Endothelial cell (in vitro differentiated cells): ENCODE measurements at regions not wholly inside any gene's neighbourhood (a gene's known extent, or its start where the extent isn't known, plus 50 kb on each side); places are given as distances from the start of the nearest gene placed in this dataset.

Experiments used
- DNase-seq: peaks from one replicate; pipeline ENCODE4 v3.0.0; 2021; ENCODE audit warnings: low spot score
- H3K27ac Mint-ChIP-seq: one replicate; pipeline ENCODE4 v1.8.0; 2021; ENCODE audit warnings: mixed read lengths, inconsistent platforms; ENCODE audit not compliant: unreplicated experiment
- H3K27me3 Mint-ChIP-seq: one replicate; pipeline ENCODE4 v1.8.0; 2021; ENCODE audit warnings: mild to moderate bottlenecking, moderate library complexity, mixed read lengths, inconsistent platforms; ENCODE audit not compliant: unreplicated experiment
- H3K36me3 Mint-ChIP-seq: one replicate; pipeline ENCODE4 v1.8.0; 2021; ENCODE audit warnings: mild to moderate bottlenecking, low read depth, mixed read lengths, inconsistent platforms; ENCODE audit not compliant: unreplicated experiment
- H3K4me1 Mint-ChIP-seq: one replicate; pipeline ENCODE4 v1.8.0; 2021; ENCODE audit warnings: mild to moderate bottlenecking, mixed read lengths, inconsistent platforms; ENCODE audit not compliant: unreplicated experiment
- H3K4me3 Mint-ChIP-seq: one replicate; pipeline ENCODE4 v1.8.0; 2021; ENCODE audit warnings: mild to moderate bottlenecking, mixed read lengths, inconsistent platforms; ENCODE audit not compliant: unreplicated experiment
- H3K9me3 Mint-ChIP-seq: one replicate; pipeline ENCODE4 v1.8.0; 2021; ENCODE audit warnings: mixed read lengths, inconsistent platforms; ENCODE audit not compliant: unreplicated experiment
- CTCF ChIP-seq: fragments of 200-600 bp; sonication (generic); IDR thresholded peaks from one replicate; pipeline ENCODE4 v1.5.0; 2021; ENCODE audit warnings: antibody characterized with exemption; ENCODE audit not compliant: unreplicated experiment

- H3K27me3 Mint-ChIP-seq, result no peaks in the 10 kb centered on the region
- DNase-seq, result no peak
- no peaks in the 10 kb centered on the region for H3K36me3 Mint-ChIP-seq
Measured at GRCh38 chr7:54701982-54702381, 57.0 kb downstream of the SEC61G start.

GRCh38 chr7:54699715-54700114 is 59.3 kb downstream of the SEC61G start:
- Mint-ChIP-seq H3K27me3 (no peaks in the 10 kb centered on the region), H3K4me3 (no peak overlapping the region), H3K9me3 (no peaks in the 10 kb centered on the region), H3K27ac (no peak overlapping the region), H3K4me1 (no peaks in the 10 kb centered on the region), H3K36me3 (no peaks in the 10 kb centered on the region)
- DNase-seq, result no peak
- TF ChIP-seq CTCF, result no peak

More at GRCh38 chr7:54701982-54702381, 57.0 kb downstream of the SEC61G start:
- no peak for TF ChIP-seq CTCF
- H3K9me3 Mint-ChIP-seq, result no peaks in the 10 kb centered on the region
- no peak overlapping the region for H3K4me3 Mint-ChIP-seq
- no peaks in the 10 kb centered on the region for H3K4me1 Mint-ChIP-seq
- H3K27ac Mint-ChIP-seq, result no peak overlapping the region

- Mint-ChIP-seq H3K36me3 (no peaks in the 10 kb centered on the region), H3K4me3 (no peak overlapping the region), H3K4me1 (no peaks in the 10 kb centered on the region), H3K27me3 (no peaks in the 10 kb centered on the region), H3K27ac (no peak overlapping the region), H3K9me3 (no peaks in the 10 kb centered on the region)
- DNase-seq, result no peak
- no peak for TF ChIP-seq CTCF
Measured at GRCh38 chr7:54697659-54698186, 61.3 kb downstream of the SEC61G start.

DNA sequence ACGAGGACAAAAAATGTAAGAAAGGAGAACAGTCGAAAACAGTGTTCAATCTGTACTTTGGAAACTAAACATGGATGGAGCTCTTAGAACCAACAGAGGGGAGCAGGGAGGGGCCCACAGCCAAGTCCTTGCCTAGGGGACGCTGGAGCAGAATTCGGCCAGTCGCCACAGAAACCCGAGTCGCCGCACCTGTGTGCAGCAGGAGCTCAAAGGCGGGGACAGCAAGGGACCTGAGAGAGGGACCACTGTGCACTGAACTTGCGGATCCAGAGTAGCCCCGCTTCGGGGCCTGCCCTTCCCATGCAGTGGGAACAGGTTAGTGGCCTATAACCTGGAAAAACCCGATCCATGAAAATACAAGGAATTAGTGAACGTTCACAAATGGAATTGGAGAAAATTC is 68.1 kb downstream of the SEC61G start:
- DNase-seq, result no peak
- Mint-ChIP-seq H3K4me1 (no peaks in the 10 kb centered on the region), H3K27ac (no peak overlapping the region), H3K27me3 (no peaks in the 10 kb centered on the region), H3K9me3 (no peaks in the 10 kb centered on the region), H3K36me3 (no peaks in the 10 kb centered on the region), H3K4me3 (no peak overlapping the region)
- TF ChIP-seq CTCF, result no peak

DNA sequence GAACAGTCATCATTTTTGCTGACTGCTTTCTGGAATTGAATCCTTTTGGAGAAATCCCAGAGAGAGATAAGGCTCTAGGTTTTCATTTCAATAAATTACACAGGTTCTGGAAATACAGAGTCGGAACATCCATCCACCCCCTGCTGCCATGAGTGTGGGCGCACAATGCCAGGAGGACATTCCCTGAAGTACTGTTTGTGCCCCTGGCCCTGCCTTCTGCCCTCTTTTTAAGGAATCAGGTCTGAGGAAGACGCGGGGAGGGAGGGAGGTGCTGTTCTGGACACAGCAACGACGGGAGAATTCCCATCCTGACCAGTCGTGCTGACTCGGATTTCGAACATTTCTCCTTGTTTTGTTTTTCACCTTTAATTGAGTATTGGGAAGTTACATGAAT is 69.0 kb downstream of the SEC61G start:
- Mint-ChIP-seq H3K36me3 (no peaks in the 10 kb centered on the region), H3K4me3 (no peak overlapping the region), H3K9me3 (no peaks in the 10 kb centered on the region), H3K4me1 (no peaks in the 10 kb centered on the region), H3K27me3 (no peaks in the 10 kb centered on the region), H3K27ac (no peak overlapping the region)
- no peak for TF ChIP-seq CTCF
- DNase-seq, result no peak
